GM21360 (cell line): ENCODE measurements at regions not wholly inside any gene's neighbourhood (a gene's known extent, or its start where the extent isn't known, plus 50 kb on each side); places are given as distances from the start of the nearest gene placed in this dataset.

Experiments used
- ATAC-seq: cut with Tn5 transposase; IDR thresholded peaks from one replicate; pipeline ENCODE4 v1.9.1; 2021; ENCODE audit warnings: mild to moderate bottlenecking, moderate library complexity; ENCODE audit not compliant: unreplicated experiment

DNA sequence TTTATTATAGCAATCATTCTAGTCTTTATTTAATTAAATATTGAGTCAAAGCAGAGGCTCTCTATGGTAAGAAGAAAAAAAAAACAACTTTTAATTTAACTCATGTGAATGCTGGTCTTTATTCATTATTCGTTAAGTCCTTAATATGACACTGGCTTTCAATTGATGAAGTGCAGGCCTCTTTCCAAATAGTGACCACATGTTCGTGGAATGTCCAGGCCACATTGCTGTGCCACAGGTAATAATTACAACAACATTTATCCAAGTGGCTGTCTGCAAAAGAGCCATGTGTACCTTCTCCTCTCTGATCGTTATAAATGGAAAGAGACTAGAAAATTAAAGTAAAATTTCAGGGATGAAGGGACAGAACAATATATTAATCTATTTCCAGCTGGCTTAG is 220.1 kb upstream of the PABPC4L start:
- no peak for ATAC-seq

DNA sequence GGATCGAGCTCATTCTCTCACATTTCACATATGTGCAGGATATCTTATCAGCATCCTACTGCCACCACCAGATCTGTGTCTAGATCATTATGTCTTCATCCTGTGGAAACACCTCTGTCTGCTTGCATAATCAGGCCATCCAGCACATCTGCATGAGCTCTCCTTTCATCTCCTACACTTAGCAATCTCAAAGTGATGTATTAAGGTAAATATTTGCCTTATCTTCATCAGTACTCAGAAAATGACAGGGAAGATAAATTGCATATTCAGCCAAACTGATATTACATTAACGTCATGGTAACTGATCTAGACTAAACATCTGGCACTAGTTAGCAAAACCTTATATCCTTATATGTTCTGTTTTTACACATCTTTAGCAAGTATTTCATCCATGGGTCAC is 207.3 kb upstream of the PABPC4L start:
- ATAC-seq = no peak

DNA sequence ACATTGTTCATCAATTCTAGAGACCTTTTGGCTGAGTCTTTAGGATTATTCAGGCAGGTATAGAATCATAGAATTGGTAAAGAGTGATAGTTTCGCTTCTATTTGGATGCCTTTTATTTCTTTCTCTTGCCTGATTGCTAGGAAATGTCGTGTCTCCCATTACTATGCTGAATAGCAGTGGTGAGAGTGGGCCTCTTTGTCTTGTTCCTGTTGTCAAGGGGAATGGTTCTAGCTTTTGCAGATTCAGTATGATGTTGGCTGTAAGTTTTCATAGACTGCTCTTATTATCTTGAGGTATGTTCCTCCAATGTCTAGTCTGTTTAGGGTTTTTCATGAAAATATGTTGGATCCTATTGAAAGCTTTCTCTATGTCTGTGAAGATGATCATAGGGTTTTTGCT is 200.2 kb upstream of the PABPC4L start:
- no peak for ATAC-seq

DNA sequence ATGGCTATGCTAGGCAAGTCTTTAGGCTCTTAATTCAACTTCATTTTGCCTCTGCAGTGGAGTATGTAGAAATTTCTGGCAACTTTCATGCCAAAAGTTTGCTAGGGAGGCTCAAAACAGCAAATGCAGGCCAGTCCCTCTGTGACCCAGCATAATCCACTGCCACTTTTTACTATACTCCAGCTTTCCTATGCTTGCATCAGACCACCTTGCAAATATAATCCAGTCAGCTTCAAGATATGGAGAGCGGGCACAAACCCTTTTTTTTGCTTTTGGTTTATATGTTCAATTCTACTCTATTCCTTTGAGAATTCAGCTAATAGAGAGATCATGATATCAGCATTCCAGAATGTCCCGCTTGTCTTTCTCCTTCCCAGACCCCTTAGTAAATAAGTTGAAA is 192.0 kb upstream of the PABPC4L start:
- no peak for ATAC-seq

DNA sequence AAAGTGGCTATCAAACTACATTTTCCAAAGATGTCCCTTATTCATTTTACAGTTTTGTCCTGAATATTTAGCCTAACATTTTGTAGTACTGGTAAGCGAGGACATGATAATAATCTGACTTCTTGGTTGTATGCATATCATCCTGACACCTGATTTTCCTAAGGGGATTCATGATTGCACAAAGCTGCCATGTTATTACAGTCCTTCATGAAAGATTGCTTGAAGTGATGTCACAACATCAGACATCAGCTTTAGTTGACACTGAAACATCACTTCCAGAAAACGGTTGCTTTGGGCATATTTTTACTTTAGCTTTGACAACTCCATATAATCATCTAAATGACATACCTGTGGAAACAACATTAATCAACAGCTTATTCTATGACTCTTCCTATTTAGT is 188.7 kb upstream of the PABPC4L start:
- no peak for ATAC-seq

DNA sequence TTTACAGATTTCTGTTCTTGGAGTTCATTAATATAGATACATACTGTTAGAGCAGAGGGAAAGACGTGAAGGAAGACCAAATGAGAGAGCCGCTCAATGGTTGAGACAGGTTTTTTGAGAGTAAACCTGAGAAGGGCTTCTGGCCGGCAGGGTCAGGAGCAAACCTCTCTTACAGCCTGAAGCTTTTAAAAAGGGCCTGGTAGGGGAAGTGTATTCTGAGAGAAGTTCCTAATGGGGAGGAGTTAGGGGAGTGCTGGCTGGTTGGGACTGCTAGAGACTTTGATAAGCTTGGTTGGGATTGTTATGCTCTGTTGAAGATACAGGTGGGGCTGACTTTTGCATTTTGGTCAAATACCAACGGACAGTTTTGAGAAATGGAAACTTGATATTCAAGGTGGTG is 186.8 kb upstream of the PABPC4L start:
- ATAC-seq = no peak

DNA sequence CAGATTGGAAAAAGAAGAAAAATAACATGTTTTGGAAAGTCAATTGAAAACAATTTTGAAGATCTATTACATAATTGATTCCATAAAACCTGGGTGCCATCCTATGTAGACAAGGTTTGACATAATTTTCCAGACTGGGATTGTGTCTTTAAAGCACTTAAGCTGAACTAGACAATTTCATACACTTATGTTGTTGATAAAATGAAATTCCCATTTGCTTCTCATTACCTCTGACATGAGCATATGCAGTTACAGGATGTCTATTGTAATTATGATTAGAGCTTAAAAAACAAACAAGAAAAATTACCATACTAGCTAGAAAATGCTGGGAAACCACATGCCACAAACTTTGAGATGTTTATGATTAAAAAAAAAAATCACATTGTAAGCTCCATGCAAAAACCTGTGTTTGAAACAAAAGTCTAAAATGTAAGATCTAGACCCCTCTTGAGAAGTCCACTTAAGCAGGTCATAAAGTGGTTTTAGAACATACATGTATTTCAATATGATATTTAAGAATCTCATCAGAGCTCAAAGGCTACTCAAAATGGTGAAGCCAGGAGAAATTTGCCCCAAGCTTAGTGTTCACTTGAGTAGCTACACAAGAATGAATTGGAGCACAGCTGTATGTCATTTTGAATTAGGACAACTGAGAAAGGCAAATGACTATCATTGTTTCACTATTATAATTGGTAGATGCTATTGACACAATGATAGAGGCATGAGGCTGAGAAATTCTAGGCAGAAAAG is 181.1 kb upstream of the PABPC4L start:
- no peak for ATAC-seq

DNA sequence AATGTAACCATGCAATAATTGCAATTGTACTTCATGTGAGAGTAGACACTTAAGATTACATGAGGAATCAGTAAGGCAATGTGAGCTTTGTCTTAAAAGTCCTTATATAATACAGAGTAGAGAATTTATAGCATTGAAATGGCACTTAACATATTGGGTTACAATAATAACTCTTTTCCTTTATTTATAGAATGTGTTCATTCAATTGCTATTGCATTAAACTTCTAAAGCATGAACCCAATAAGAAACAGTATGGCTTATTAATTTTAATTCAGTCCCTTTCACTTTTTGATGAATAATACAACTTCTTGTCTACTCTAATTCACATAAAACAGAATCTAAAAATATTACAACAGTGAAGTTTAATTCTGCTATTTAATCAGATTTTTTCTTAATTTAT is 174.2 kb upstream of the PABPC4L start:
- no peak for ATAC-seq

DNA sequence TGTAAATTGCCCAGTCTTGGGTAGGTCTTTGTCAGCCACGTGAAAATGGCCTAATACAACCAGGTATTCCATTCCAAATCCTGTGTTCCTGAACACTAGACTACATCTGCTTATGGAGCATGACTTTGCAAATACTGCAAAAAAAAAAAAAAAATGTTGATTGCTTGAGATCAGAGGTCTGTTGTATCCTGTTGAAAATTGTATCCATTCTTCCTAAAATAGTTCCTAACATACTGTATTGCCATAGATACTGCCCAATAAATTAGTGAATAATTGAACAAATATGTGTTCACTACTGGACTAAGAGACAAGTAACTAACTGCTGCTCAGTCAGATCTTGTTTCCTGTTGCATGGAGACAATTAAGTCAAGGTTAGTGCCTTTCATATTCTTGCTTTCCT is 164.3 kb upstream of the PABPC4L start:
- no peak for ATAC-seq

DNA sequence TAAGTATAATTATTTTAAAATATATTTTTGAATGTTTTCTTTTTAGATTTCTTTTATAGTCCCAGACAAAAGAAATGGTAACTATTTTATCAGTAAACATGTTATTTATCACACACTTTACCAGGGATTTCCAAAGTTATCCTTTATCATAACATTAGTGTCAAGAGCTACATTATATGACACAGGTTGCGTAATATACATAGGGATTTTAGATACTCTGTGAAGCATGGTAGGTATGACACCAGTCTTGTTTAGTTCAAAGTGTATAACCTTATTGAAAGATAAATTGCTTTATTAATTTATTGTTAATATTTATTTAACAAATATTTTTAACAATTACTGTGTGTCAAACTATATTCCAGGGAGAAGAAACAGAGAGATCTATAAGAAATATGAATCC is 163.3 kb upstream of the PABPC4L start:
- ATAC-seq = no peak

DNA sequence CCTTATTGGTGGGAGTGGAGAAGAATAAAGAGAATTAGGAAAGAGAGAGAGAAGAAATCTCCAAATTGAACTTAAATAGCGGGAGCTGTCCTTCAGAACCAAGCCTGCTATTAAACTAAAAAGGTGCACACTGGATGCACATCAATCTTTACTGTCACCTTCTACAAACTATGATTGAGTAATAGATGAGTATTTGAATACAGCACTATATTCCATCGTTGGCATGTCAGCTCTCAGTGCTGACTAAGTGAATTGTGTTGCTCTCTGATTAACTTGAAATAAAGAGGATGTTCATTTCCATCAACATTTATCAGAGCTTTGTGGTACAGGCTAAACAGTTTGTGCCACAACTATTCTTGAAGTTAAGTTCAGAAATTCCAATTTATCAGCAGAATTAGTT is 143.7 kb upstream of the PABPC4L start:
- no peak for ATAC-seq

DNA sequence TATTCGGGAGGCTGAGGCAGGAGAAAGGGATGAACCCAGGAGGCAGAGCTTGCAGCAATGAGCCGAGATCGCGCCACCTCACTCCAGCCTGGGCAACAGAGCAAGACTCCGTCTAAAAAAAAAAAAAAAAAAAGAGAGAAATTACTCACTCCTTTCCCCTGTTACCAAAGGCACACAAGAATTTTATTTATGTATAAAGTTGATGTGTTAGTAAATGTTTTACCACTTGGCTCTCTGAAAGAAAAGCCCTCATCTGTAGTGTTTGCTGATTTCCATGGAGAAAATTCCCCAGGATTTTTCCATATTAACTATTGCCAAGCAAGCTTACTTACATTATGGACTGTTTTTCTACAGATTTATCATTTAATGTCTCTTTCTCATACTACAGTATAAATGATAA is 142.1 kb upstream of the PABPC4L start:
- no peak for ATAC-seq

DNA sequence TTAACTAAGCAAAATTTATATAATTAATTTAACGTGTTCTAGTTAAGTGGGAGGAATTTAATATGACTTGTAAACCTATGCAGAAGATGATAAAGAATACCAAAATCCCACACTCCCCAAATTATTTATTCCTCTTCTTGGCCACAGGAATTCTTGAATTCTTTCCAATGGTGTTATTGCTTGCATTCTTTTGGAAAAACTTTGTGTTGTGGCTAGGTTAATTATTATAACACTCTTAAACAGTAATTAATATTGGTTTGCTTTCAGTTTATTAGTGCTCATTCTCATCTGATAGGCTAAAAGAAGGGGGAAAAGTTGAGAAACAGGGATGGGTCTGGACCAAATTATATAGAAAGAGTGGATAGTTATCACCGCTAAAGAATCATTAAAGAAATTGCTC is 141.5 kb upstream of the PABPC4L start:
- no peak for ATAC-seq

DNA sequence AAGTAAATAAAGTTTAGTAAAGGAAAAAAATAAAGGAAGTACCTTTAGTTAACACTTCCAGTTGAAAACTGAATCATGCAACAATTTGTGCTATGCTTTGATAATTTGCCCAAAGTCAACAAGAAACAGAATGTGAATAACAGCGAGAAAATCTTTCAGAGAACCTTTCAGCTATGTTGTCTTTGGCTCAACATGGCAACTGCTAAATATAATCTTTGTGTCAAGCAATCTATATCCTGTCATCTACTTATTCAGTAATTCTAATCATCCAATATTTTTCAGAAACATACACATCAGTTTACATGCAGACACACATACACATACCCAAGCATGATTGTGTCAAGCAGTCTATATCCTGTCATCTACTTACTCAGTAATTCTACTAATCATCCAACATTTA is 136.0 kb upstream of the PABPC4L start:
- no peak for ATAC-seq

DNA sequence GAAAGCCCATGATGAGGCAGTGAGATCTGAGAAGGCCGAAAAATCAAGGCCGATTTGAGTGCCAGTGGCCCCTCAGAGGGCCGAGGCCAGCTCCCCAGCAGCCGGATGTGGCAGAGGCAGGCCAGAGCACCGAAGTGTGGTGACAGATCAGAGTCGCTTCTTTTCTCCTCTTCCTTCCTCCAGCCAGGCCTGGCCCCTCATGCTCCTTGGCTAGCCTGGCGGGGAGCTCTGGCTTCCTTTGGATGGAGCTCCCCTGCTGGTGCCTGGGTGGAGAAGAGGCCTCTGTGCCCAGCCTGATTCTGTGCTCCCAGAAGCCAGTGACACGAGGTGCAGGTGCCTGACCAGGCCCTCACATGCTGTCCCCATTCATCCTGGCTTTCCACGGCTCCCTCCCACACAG is 127.2 kb upstream of the PABPC4L start:
- no peak for ATAC-seq

DNA sequence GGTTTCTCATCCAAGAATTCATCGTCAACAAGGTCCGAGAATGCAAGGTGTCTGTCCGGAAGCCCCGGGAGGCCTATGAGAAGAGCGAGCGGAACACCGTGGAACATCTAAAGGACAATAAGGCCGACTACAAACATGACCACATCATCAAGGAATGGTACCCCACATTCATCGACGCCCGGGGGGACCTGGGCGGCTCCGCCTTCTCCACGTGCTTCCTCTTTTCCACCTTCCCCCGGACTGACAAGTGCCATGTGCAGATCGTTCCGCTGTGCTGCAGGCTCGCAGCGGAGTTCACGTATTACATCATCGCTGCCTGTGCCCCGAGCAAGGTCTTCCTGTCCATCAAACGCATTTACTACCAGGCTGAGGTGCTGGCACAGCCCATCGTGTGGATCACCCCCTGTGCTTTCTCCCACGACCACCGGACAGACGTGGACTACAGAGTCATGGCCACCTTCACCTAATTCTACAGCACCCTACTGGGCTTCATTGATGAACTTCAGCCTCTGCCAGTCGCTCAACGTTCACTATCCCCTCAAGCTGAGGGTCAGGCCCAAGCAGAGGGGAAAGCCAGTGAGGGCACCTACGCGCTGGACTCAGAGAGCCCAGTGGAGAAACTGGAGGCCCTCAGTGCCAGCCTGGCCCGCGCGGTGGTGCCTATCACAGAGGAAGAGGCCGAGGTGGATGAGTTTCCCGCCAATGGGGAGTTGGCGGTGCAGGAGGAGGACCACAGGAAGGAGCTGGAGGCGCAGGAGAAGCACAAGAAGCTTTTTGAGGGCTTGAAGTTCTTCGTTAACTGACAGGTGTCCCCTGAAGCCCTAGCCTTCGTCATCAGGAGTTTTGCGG is 125.9 kb upstream of the PABPC4L start:
- no peak for ATAC-seq

DNA sequence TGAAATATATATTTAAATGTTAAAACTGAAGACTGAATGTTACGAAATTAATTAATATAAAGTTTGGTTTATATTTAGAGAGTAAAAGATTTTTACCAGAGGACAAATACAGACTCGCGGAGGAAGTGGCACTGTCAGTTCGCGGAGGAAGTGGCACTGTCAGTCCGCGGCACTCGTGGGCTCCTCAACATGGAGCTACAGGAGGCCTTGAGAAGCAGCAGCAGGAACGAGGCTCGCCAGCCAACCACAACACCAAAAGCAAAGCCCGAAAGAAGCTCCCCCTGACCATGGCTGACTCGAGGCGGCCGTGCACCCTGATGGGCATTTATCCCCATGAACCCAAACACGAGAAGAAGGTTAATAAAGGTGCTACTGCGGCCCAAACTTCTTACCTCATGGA is 125.3 kb upstream of the PABPC4L start:
- ATAC-seq = no peak

DNA sequence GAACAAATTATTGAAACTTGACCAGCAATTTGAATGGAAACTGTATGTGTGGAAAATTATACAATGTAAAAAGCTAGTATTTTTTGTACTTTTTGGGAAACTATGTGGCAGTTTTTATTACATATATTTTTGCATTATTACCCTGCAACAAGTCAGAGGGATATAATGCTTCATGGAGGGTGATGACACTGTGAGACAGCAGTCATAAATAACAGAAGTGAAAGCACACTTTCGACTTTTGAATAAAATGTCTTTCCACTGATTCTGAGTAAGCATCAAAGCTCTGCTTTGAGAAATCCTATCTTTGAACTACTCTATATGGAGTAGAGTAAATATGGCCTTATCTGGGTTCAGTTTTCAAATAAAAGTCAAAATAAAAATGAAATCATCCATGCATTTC is 122.6 kb upstream of the PABPC4L start:
- ATAC-seq = no peak

DNA sequence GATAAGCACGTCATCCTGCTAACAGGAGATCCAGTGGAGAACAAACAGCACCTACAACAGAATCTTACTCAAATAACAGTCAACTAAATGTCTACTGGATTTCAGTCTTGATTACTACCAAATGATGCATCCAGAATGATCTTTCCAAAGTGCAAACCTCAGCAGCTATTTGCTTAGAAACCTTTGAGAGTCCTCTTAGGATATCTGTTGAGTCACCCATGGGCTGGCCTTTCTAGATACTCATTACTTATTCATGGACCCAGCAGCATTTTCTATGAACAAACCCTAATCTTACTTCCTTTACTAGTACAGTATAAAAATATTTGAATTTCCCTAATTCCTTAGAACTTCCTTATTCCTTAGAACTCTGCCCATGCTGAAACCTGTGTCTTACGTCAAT is 118.5 kb upstream of the PABPC4L start:
- ATAC-seq = no peak

DNA sequence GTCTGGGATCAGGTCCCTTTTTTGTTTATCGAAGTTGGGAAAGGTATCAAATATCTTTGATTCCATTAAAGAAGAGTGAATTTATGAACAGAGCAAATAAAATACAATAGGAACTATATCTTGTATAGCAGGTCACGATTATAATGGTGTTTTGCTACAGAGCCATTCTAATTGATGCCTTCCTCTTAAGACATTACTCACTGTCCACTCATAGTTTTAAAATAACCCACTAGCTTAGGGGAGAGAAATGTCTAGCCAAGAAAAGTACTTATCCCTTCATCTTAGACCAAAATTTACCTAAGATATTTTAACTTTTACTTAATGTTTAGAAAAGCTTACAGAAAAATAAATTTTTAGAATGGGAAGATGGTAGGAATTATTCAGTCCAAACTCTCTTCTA is 112.0 kb upstream of the PABPC4L start:
- ATAC-seq = no peak

DNA sequence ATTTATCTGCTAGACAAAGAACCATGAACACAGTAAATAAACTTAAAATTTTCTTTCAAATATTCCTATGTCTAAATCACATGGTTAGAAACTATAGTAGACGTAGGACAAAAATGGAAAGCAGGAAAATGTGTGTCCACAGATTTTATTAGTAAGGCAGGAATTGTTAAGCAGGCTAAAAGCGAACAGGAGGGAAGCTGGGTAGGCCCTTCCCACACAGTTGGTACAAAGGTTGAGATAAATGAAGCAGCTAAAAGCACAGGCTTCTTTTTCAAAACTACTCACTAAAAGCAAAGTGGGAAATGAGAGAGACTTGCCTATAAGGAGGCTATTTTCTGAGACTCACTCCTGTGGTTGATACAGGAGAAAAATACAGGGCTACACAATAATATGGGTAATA is 108.1 kb upstream of the PABPC4L start:
- ATAC-seq = no peak

DNA sequence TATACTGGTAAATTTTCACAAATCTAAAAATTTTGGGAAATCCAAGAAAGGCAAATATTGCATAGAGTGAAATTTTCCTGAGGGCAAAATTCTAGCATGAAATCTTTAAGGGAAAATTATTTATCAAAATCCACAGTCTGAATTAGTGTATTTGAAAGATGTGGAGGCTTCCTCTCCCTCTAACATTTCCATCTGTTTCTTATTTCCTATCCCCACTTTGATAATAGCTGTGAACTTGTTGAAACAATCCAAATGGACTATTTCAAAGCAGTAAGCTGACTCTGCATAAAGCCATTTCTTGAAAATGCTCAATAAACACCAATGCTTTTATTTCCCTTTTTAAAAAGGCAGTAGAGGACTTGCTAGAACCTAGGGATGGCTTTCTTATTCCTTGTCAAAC is 107.3 kb upstream of the PABPC4L start:
- ATAC-seq = no peak

DNA sequence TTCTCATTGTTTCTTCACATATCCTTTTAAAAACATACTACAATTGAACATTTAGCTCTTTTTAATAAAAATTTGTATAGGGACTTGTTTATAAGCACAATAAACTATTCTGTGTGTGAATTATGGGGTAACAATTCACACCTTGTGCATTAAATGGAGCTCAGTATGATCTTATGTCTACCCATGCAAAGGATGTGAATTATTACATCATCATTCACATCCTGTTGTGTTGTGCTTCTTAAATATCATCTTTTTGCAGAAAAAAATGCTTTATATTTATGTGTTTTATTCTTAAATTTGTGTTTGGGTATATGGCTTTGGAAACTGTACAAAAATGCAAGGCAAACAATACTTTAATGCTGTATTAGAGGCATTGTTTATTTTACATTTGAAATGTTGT is 96.7 kb upstream of the PABPC4L start:
- ATAC-seq = no peak
